WTC11 (cell line): ENCODE measurements at regions not wholly inside any gene's neighbourhood (a gene's known extent, or its start where the extent isn't known, plus 50 kb on each side); places are given as distances from the start of the nearest gene placed in this dataset.

Experiments
- CDX4 ChIP-seq: fragments of 250-450 bp; sonication (Bioruptor Pico); IDR thresholded peaks from 2 replicates; pipeline ENCODE4 v1.9.0; 2021; ENCODE audit warnings: moderate library complexity, mild to moderate bottlenecking, inconsistent platforms, borderline replicate concordance
- CREB1 ChIP-seq: sonication (generic); formaldehyde crosslinking; IDR thresholded peaks from 2 replicates; pipeline ENCODE4 v1.8.0; 2023; ENCODE audit warnings: mild to moderate bottlenecking, missing genetic modification reagents
- CTCF ChIP-seq: fragments of 200-600 bp; IDR thresholded peaks from 2 replicates; pipeline ENCODE4 v1.8.0; 2022; ENCODE audit warnings: antibody characterized with exemption
- ESRRA ChIP-seq: sonication (generic); formaldehyde crosslinking; IDR thresholded peaks from 2 replicates; pipeline ENCODE4 v1.8.1; 2022; ENCODE audit warnings: mild to moderate bottlenecking, missing genetic modification reagents, borderline replicate concordance
- FOXJ3 ChIP-seq: sonication (generic); formaldehyde crosslinking; IDR thresholded peaks from 2 replicates; pipeline ENCODE4 v1.9.0; 2021; ENCODE audit warnings: missing genetic modification reagents, mild to moderate bottlenecking, borderline replicate concordance
- FOXP1 ChIP-seq: sonication (generic); formaldehyde crosslinking; IDR thresholded peaks from 2 replicates; pipeline ENCODE4 v1.8.0; 2022; ENCODE audit warnings: missing genetic modification reagents, mild to moderate bottlenecking, moderate library complexity, borderline replicate concordance
- GABPB1 ChIP-seq: sonication (generic); formaldehyde crosslinking; IDR thresholded peaks from 2 replicates; pipeline ENCODE4 v1.8.1; 2023; ENCODE audit warnings: mild to moderate bottlenecking, missing genetic modification reagents
- HMGXB4 ChIP-seq: sonication (generic); formaldehyde crosslinking; IDR thresholded peaks from 2 replicates; pipeline ENCODE4 v1.8.1; 2023; ENCODE audit warnings: mild to moderate bottlenecking, moderate library complexity, missing genetic modification reagents
- MAX ChIP-seq: sonication (generic); formaldehyde crosslinking; IDR thresholded peaks from 2 replicates; pipeline ENCODE4 v1.8.0; 2022; ENCODE audit warnings: mild to moderate bottlenecking, missing genetic modification reagents
- PREB ChIP-seq: sonication (generic); formaldehyde crosslinking; IDR thresholded peaks from 2 replicates; pipeline ENCODE4 v1.8.1; 2022; ENCODE audit warnings: mild to moderate bottlenecking, missing genetic modification reagents, moderate library complexity, borderline replicate concordance

- no peak for TF ChIP-seq CREB1
- no peak for TF ChIP-seq FOXJ3 (CRISPR knock-in tag)
- TF ChIP-seq PREB = no peak
- TF ChIP-seq CDX4 (CRISPR knock-in tag) = no peak
- TF ChIP-seq GABPB1 (CRISPR knock-in tag) = no peak
- no peak for TF ChIP-seq MAX (CRISPR knock-in tag)
- no peak for TF ChIP-seq HMGXB4 (CRISPR knock-in tag)
- no peak for TF ChIP-seq ESRRA (CRISPR knock-in tag)
- no peak for TF ChIP-seq CTCF
- no peak for TF ChIP-seq FOXP1 (CRISPR knock-in tag)
Observed at GRCh38 chr11:15775797-15776196, 580.5 kb downstream of the SOX6 start.
